MG63 (cell line): ENCODE measurements at regions not wholly inside any gene's neighbourhood (a gene's known extent, or its start where the extent isn't known, plus 50 kb on each side); places are given as distances from the start of the nearest gene placed in this dataset.

ENCODE experiments used
- DNase-seq: peaks from one replicate; pipeline ENCODE4 v3.0.0-alpha.2; 2020
- H3K27me3 ChIP-seq: fragments of 250-450 bp; sonication (Bioruptor Pico); 2 replicates; pipeline ENCODE4 v1.5.1; 2020; ENCODE audit warnings: mild to moderate bottlenecking, moderate library complexity
- H3K36me3 ChIP-seq: fragments of 250-450 bp; sonication (Bioruptor Pico); 2 replicates; pipeline ENCODE4 v1.5.1; 2020; ENCODE audit warnings: mild to moderate bottlenecking, moderate library complexity
- H3K4me3 ChIP-seq: fragments of 250-450 bp; sonication (Bioruptor Pico); 2 replicates; pipeline ENCODE4 v1.5.1; 2020; ENCODE audit warnings: mild to moderate bottlenecking, moderate library complexity
- H3K9me3 ChIP-seq: fragments of 250-450 bp; sonication (Bioruptor Pico); 2 replicates; pipeline ENCODE4 v1.5.1; 2020; ENCODE audit warnings: mild to moderate bottlenecking, moderate library complexity

DNA sequence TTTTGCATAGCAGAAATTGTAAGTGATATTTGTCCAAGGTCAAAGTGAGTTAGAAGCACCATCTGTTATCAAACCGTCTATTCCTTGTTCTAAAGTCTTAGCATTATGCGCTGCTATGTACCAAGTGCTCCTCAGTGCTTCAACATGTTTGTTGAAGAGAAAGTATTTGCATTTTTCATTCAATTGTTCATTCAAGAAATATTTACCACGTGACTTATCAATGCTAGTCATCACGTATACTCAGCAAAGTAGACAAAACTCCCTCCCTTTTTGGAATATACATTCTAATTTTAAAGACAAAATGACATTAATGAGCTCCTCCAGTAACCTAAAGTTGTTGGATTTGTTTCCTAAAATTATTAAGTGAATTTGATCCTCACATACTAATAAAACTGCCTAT, 388.0 kb upstream of the CDH8 start:
- no peak for DNase-seq
- no peaks in the 10 kb centered on the region for H3K9me3 ChIP-seq
- H3K36me3 ChIP-seq, result no peaks in the 10 kb centered on the region
- H3K4me3 ChIP-seq, result no peak overlapping the region
- no peaks in the 10 kb centered on the region for H3K27me3 ChIP-seq

DNA sequence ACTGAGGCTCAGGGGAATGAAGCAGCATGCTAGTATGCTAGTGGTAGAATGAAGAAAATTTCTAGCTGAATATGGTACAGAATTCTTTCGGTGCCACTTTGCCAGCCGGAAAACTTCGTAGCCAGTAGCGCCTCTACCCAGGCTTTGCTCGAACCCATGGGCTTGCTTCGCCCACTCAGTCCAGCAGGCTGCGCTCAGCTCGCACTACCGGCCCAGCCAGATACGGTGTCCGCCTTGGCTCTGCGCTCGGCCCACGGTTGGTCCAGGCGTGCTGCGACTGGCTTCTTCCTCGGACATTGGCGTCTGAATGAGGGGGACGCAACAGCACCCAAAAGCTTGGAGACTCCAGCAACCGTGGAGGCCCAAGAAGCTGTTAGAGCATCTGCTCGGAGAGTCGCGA, 372.5 kb upstream of the CDH8 start:
- no peaks in the 10 kb centered on the region for H3K27me3 ChIP-seq
- no peak overlapping the region for H3K4me3 ChIP-seq
- no peaks in the 10 kb centered on the region for H3K36me3 ChIP-seq
- no peaks in the 10 kb centered on the region for H3K9me3 ChIP-seq
- DNase-seq, result no peak

DNA sequence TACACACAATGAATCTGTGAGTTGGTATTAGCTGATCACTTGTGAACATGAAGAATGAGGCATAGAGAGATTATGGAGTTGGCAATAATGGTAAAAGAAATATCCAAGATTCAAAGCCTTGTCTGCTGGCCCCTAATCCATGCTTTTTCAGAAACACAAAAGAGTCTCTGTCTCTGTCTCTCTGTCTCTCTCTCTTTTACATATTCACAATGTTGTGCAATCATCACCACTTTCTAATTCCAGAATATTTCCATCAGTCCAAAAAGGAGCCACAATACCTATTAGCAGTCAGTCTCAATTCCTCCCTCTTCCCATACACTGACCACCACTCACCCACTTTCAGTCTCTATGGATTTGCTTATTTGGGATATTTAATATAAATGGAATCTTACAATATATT, 370.1 kb upstream of the CDH8 start:
- DNase-seq, result no peak
- Histone ChIP-seq H3K4me3 (no peak overlapping the region), H3K9me3 (no peaks in the 10 kb centered on the region)

DNA sequence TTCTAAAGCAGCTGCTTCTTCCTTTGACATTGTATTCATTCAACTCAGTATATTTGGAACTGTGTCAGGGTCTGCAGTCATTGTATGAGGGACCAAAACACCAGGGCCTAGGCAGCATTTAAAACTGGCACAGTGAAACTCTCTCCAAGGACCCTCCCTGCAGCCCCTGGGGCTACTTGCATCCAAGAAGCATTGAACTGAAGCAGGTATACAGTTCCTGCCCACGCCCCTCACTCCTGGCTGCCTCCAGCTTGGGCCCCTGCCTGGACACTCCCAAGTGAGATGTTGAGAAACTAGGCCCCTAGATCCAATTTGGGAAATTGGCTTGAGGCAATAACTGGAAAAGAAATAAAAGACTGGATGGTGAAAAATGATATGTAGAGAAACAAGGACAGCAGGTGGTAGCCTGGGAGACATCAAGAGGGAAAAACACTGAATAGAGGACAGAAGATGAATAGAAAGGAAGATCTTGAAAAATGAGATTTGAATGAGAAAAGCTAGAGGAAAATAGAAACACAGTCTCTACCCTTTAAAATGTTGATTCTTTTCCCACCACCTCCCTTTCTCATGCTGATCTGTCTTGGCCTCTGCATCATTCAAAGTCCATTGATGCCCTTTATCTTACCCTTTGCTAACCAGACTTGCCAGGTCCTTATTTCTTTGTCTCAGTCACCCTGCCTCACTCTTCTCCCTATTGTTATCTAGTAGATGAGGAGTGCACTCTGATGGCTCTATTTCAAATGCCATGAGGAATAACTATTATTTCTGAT, 368.8 kb upstream of the CDH8 start:
- no peaks in the 10 kb centered on the region for H3K9me3 ChIP-seq
- H3K27me3 ChIP-seq, result no peaks in the 10 kb centered on the region
- no peaks in the 10 kb centered on the region for H3K36me3 ChIP-seq
- no peak for DNase-seq
- H3K4me3 ChIP-seq, result no peak overlapping the region

More for the DNA sequence above, 370.1 kb upstream of the CDH8 start:
- no peaks in the 10 kb centered on the region for H3K27me3 ChIP-seq
- H3K36me3 ChIP-seq, result no peaks in the 10 kb centered on the region

DNA sequence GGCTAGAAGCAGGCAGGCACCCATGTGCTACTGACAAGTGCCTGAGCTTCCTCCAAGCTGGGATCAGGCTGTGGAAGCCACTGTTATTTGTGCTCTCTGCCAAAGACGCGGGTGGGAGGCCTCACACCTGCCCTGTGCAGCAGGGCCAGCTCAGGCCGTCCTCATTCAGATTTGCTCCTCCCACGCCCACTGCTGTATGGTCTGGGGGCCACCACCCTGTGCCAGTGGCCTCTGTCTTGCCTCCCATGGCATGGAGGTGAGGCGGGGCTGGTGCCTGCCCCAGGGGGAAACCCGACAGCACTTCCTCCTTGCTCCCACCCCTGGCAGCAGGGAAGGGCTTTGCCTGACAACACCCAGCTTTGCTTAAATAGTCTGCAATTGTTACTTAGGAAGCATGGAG, 356.5 kb upstream of the CDH8 start:
- H3K9me3 ChIP-seq, result no peaks in the 10 kb centered on the region
- no peak for DNase-seq
- no peaks in the 10 kb centered on the region for H3K36me3 ChIP-seq

DNA sequence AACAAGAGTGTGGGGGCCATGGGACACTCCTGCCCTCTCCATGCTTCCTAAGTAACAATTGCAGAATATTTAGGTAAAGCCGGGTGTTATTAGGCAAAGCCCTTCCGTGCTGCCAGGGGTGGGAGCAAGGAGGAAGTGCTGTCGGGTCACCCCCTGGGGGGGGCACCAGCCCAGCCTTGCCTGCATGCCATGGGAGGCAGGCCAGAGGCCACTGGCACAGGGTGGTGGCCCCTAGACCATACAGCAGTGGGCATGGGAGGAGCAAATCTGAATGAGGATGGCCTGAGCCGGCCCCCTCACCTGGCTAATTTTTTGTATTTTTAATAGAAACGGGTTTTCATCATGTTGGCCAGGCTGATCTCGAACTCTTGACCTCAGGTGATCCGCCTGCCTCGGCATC, 355.7 kb upstream of the CDH8 start:
- H3K36me3 ChIP-seq, result no peaks in the 10 kb centered on the region
- H3K4me3 ChIP-seq, result no peak overlapping the region
- DNase-seq, result no peak
- H3K9me3 ChIP-seq, result no peaks in the 10 kb centered on the region
- no peaks in the 10 kb centered on the region for H3K27me3 ChIP-seq

More for the DNA sequence above, 356.5 kb upstream of the CDH8 start:
- Histone ChIP-seq H3K4me3 (no peak overlapping the region), H3K27me3 (no peaks in the 10 kb centered on the region)

DNA sequence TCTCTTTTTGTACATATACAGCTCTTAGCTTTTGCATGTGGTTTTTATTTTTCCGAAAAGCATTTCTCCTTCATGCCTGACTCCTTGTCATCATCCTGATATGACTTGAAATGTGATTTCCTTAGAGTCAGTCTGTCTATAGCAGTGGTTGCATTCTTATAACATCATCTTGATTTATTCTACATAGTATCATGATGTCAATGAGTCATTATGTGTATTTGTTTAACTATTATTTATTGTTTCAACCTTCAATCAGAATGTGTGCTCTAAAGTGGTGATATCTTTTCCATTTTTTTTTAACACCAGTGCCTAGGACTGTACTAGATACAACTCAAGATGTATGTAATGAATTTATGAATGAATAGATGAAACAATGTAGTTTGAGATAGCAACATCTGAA, 354.9 kb upstream of the CDH8 start:
- no peak for DNase-seq
- Histone ChIP-seq H3K36me3 (no peaks in the 10 kb centered on the region), H3K27me3 (no peaks in the 10 kb centered on the region), H3K4me3 (no peak overlapping the region), H3K9me3 (no peaks in the 10 kb centered on the region)

DNA sequence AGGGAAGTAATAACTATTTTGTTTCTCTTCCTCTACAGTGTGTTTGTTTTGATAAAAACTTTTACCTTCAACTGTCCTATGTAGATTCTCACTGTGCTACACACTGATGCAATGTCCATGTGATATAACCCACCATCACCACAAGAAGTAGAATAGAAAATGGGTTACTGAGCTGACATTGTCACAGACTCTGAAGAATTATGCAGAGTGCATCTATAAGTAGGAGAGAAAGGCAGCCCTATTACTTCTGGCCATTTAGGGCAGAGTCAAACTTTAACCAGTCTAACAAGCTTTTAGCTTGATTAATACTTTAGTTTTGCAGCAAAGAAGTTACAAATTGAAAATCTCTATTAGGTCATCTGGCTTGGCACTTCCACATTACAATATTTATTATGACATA, 354.0 kb upstream of the CDH8 start:
- no peak for DNase-seq
- no peaks in the 10 kb centered on the region for H3K27me3 ChIP-seq
- no peaks in the 10 kb centered on the region for H3K36me3 ChIP-seq
- no peaks in the 10 kb centered on the region for H3K9me3 ChIP-seq
- no peak overlapping the region for H3K4me3 ChIP-seq

DNA sequence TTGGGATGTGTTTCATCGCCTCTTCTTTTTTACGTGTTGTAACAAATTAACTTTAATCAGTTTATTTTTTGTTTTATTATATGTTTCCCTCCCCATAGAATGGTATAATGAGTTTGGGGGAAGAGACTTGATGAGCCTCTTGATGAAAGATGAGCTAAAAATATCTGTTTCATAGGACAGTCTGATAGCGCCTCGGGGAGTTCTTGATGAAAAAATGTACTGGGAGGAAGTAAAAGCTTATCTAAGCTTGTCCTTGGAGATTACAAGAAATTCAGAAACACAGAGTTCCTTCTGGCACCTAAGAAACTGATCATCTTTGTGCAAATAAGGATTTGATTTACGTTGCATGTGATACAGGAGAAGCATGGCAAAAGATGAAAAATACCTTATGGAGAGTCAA, 350.2 kb upstream of the CDH8 start:
- no peaks in the 10 kb centered on the region for H3K27me3 ChIP-seq

DNA sequence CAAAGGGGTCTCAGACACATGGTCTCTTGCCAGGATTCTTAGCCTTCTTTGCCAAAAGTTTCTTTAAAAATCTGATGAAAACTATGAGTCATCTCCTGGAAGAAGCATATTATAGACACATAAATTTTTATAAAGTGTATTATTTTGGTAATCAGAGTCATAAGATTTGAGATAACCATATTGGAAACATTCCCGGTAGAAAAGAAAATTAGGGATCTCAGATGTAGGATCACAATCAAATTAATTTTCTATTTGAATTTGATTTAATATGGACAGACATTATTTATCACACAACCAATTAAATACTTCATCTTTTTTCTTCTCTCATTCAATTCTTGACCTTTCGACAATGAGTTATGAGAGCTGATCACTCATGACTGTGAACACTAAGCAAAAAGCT, 347.7 kb upstream of the CDH8 start:
- Histone ChIP-seq H3K4me3 (no peak overlapping the region), H3K36me3 (no peaks in the 10 kb centered on the region), H3K27me3 (no peaks in the 10 kb centered on the region), H3K9me3 (no peaks in the 10 kb centered on the region)
- DNase-seq, result no peak

More for the DNA sequence above, 350.2 kb upstream of the CDH8 start:
- no peak for DNase-seq
- Histone ChIP-seq H3K4me3 (no peak overlapping the region), H3K9me3 (no peaks in the 10 kb centered on the region), H3K36me3 (no peaks in the 10 kb centered on the region)

DNA sequence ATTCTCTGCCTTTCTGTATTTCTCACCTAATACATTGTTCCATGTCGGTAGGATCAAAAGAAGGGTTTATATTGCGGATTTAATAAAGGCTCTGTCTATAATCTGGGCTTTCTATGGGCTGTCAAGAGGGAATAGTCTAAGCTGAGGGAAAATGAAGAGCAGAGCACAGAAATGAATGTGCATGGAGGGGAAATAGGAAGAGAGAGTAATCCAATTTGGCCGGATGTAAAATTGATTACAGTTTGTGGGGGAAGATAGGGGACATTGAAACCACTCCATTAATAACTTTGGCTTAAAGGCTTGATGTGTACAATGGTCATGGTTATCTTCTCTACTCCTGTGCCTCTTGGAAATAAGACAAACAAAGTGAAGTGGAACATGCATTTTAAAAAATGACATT, 334.2 kb upstream of the CDH8 start:
- Histone ChIP-seq H3K4me3 (no peak overlapping the region), H3K9me3 (no peaks in the 10 kb centered on the region), H3K36me3 (no peaks in the 10 kb centered on the region), H3K27me3 (no peaks in the 10 kb centered on the region)
- DNase-seq, result no peak

DNA sequence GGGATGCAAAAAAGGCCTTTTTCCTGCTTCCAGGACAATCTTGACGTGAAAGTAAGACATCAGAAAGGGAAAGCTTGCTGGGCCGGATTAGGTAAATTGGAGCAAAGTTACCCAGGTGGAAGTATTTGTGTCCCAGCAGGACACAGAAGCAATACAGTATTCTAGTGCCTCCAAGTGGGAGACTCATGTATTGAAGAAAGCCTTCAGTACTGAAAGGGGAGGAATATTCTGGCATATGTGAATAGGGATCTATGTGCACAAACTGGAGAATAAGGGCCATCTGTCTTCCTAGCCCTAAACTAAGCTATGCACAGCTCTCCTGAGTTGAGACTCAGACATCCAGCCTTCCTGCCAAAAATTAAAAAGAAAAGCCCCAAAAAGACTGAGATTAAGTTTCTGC, 327.3 kb upstream of the CDH8 start:
- no peak for DNase-seq
- H3K4me3 ChIP-seq, result no peak overlapping the region
- H3K27me3 ChIP-seq, result no peaks in the 10 kb centered on the region
- H3K9me3 ChIP-seq, result no peaks in the 10 kb centered on the region
- no peaks in the 10 kb centered on the region for H3K36me3 ChIP-seq

DNA sequence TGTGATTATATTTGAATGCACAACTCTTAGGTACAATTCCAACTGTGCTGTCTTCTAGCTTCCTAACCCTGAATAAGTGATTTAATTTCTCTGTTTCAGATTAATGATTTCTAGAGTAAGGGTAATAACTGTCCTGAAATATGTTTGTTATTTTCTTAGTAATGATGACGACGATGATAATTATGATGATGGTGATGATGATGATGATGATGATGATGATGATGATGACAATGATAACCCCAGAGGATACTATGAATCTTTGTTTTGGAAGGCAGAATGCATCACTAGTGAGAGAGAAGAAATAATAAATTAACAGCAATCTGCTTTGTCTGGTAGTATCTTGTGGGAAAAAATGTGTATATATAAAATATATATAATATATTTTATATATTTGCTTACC, 317.1 kb upstream of the CDH8 start:
- Histone ChIP-seq H3K4me3 (no peak overlapping the region), H3K27me3 (no peaks in the 10 kb centered on the region)

DNA sequence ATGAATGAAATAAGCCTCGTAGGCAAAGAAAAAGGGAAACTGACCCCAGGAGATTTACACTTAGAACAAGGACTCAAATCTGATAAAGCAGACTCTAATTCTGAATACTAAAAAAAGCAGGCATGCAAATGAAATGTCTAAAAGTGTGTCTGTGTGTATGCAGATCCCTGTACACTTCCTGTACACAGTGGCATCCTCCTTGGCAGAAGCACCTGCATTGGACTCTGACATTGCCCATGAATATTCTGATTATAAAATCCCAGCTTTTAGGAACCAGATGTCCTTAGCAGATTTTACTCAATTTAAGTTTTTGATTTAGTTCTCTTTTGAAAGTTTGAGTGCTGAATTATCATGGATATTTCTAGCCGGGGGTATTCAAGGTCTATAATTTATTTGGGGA, 306.0 kb upstream of the CDH8 start:
- no peak for DNase-seq
- H3K36me3 ChIP-seq, result no peaks in the 10 kb centered on the region
- no peaks in the 10 kb centered on the region for H3K27me3 ChIP-seq
- H3K4me3 ChIP-seq, result no peak overlapping the region
- no peaks in the 10 kb centered on the region for H3K9me3 ChIP-seq

More for the DNA sequence above, 317.1 kb upstream of the CDH8 start:
- no peak for DNase-seq
- H3K36me3 ChIP-seq, result no peaks in the 10 kb centered on the region
- no peaks in the 10 kb centered on the region for H3K9me3 ChIP-seq

DNA sequence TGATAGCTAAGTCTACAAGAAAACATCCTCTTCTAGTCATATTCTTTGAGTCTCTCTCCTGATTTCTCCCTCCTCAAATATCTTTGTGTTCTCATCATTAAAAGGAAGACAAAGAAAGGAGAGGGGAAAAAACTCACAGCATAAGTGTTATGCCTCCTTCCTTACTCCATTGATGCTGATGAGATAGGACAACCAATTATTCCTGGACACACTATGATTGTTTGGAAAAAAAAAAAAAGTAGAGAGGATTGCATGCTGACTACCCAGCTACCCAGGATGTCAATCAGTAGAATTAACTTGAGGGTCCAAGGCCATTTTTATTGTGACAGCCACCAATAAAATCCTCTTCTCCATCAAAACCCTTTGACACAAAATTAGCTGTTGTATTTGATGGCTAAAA, 299.1 kb upstream of the CDH8 start:
- Histone ChIP-seq H3K9me3 (no peaks in the 10 kb centered on the region), H3K4me3 (no peak overlapping the region)

DNA sequence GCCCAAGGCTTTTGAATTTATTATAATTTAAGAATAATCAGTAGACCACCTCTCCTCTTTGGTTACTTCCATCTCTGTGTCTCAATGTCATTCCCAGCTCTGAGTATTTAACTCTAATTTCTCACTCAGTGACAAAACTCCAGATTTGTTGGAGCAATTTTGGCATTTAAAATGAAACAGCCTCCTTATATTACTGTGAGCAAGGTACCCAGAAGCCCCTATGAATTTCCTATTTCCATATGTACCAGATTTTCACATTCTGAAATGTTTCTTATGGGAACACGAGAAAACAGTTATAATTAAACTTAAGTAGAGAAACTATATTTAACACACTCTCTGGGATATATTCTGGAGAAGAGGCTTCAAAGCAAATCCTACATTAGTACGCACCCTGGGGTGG, 285.4 kb upstream of the CDH8 start:
- DNase-seq, result no peak
- Histone ChIP-seq H3K27me3 (no peaks in the 10 kb centered on the region), H3K36me3 (no peaks in the 10 kb centered on the region), H3K9me3 (no peaks in the 10 kb centered on the region), H3K4me3 (no peak overlapping the region)

More for the DNA sequence above, 299.1 kb upstream of the CDH8 start:
- Histone ChIP-seq H3K36me3 (no peaks in the 10 kb centered on the region), H3K27me3 (no peaks in the 10 kb centered on the region)
- no peak for DNase-seq

DNA sequence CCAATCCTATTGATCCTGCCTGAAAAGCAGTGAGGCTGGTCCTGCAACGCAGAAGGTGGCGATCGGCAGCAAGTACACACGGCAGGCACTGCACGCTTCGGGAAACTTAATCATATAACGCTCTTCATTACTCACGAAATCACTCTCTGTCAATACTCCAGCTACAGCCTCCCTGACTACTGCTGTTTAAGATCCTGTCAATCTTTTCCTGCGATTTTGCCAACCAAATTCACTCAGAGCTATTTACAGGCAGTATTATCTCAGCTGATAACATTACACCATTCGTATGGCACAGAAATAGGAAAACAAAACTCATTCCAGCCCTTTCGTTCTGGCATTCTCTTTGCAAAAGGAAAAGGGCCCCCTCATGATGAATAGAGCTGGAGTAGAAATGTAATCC, 262.4 kb upstream of the CDH8 start:
- DNase-seq, result no peak
- H3K9me3 ChIP-seq, result no peaks in the 10 kb centered on the region
- H3K36me3 ChIP-seq, result no peaks in the 10 kb centered on the region
- no peak overlapping the region for H3K4me3 ChIP-seq
- H3K27me3 ChIP-seq, result no peaks in the 10 kb centered on the region

DNA sequence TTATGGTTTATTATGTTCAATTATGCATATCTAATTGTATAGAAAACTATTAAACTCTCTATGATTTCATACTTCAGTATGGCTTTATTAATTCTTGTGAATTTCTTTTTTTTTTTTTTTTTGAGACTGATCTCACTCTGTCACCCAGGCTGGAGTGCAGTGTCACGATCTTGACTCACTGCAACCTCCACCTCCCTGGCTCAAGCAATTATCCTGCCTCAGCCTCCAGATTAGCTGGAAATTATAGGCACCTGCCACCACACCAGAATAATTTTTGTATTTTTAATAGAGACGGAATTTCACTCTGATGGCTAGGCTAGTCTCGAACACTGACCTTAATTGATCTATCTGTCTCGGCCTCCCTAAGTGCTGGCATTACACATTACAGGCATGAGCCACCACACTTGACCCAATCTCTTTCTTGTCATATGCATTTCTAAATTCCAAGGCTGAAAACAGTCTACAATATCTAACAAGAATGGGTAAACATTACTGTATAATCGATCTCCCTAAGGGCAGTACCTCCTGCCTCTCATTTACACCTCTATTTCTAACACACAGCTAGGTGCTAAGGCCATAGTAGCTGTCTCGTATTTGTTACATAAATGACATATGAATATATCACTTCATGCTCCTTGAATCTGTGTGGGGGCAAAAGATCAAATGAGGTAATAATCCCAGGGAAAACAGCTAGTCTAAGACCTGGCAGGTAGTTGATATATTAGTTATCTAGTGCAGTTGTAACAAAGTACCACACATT, 258.2 kb upstream of the CDH8 start:
- no peak for DNase-seq
- Histone ChIP-seq H3K36me3 (no peaks in the 10 kb centered on the region), H3K4me3 (no peak overlapping the region), H3K27me3 (no peaks in the 10 kb centered on the region), H3K9me3 (no peaks in the 10 kb centered on the region)
